ENCODE measurements at regions not wholly inside any gene's neighbourhood (a gene's known extent, or its start where the extent isn't known, plus 50 kb on each side); places are given as distances from the start of the nearest gene placed in this dataset.

- DNase-seq (no peak), ATAC-seq (ENCODE audit: low read depth) (no peak)
- intact Hi-C loops (cut with micrococcal nuclease): no loop called here
- H3K27ac Mint-ChIP-seq: no peak overlapping the region
- H3K4me3 Mint-ChIP-seq: no peak overlapping the region
- no peaks in the 10 kb centered on the region for H3K4me1 Mint-ChIP-seq
- H3K9me3 Mint-ChIP-seq: peaks cover 2% of the 10 kb centered on the region
- TF ChIP-seq, protein P1, sequence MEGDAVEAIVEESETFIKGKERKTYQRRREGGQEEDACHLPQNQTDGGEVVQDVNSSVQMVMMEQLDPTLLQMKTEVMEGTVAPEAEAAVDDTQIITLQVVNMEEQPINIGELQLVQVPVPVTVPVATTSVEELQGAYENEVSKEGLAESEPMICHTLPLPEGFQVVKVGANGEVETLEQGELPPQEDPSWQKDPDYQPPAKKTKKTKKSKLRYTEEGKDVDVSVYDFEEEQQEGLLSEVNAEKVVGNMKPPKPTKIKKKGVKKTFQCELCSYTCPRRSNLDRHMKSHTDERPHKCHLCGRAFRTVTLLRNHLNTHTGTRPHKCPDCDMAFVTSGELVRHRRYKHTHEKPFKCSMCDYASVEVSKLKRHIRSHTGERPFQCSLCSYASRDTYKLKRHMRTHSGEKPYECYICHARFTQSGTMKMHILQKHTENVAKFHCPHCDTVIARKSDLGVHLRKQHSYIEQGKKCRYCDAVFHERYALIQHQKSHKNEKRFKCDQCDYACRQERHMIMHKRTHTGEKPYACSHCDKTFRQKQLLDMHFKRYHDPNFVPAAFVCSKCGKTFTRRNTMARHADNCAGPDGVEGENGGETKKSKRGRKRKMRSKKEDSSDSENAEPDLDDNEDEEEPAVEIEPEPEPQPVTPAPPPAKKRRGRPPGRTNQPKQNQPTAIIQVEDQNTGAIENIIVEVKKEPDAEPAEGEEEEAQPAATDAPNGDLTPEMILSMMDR (IDR thresholded peaks at IDR 0.05): no peak
- ChIA-PET POLR2A (no interaction called here), CTCF (no interaction called here)
- H3K36me3 Mint-ChIP-seq (ENCODE audit: low read depth): no peaks in the 10 kb centered on the region
- H3K27me3 Mint-ChIP-seq: no peaks in the 10 kb centered on the region
These were observed 307.9 kb downstream of the PDGFC start for GRCh38 chr4:156663663-156664062.

- ATAC-seq (ENCODE audit: low read depth): no peak
- Mint-ChIP-seq H3K36me3 (ENCODE audit: low read depth) (no peaks in the 10 kb centered on the region), H3K4me3 (no peak overlapping the region), H3K4me1 (no peaks in the 10 kb centered on the region), H3K9me3 (peaks cover 2% of the 10 kb centered on the region), H3K27ac (no peak overlapping the region), H3K27me3 (no peaks in the 10 kb centered on the region)
- ChIA-PET POLR2A (no interaction called here), CTCF (no interaction called here)
- no peak for DNase-seq
- intact Hi-C loops (cut with micrococcal nuclease): no loop called here
- TF ChIP-seq, protein P1 (IDR thresholded peaks at IDR 0.05): no peak
These were observed 308.7 kb downstream of the PDGFC start for GRCh38 chr4:156662921-156663320.

DNA sequence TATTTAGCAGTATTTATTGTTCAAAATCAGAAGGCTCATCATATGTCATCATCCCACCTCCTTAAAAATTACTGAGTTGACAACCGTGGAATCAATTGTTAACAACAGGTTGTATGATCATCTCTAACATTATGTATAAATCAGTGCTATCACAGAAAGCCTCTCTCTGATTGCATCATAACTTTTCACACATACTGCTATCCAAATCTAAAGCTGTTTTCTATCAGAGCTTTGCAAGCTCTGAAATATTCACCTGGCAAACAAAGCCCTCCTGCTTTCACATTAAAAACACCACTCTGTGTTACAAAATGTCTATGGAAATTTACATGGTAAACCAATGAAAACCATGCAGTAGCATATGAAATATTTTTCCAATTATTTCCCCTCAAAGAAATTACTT is 310.0 kb downstream of the PDGFC start:
- intact Hi-C loops (cut with micrococcal nuclease): no loop called here
- ChIA-PET POLR2A (no interaction called here), CTCF (no interaction called here)
- peaks cover 2% of the 10 kb centered on the region for H3K9me3 Mint-ChIP-seq
- no peaks in the 10 kb centered on the region for H3K27me3 Mint-ChIP-seq
- TF ChIP-seq, protein P1 (IDR thresholded peaks at IDR 0.05): no peak
- no peak overlapping the region for H3K4me3 Mint-ChIP-seq
- no peaks in the 10 kb centered on the region for H3K4me1 Mint-ChIP-seq
- DNase-seq (no peak), ATAC-seq (ENCODE audit: low read depth) (no peak)
- H3K27ac Mint-ChIP-seq: no peak overlapping the region
- H3K36me3 Mint-ChIP-seq (ENCODE audit: low read depth): no peaks in the 10 kb centered on the region

- intact Hi-C loops (cut with micrococcal nuclease): no loop called here
- Mint-ChIP-seq H3K9me3 (peaks cover 2% of the 10 kb centered on the region), H3K27ac (no peak overlapping the region), H3K4me1 (no peaks in the 10 kb centered on the region), H3K36me3 (ENCODE audit: low read depth) (no peaks in the 10 kb centered on the region), H3K27me3 (no peaks in the 10 kb centered on the region), H3K4me3 (no peak overlapping the region)
- ATAC-seq (ENCODE audit: low read depth) (no peak), DNase-seq (no peak)
- ChIA-PET CTCF (no interaction called here), POLR2A (no interaction called here)
- TF ChIP-seq, protein P1 (IDR thresholded peaks at IDR 0.05): no peak
These were observed 311.1 kb downstream of the PDGFC start for GRCh38 chr4:156660465-156660864.

DNA sequence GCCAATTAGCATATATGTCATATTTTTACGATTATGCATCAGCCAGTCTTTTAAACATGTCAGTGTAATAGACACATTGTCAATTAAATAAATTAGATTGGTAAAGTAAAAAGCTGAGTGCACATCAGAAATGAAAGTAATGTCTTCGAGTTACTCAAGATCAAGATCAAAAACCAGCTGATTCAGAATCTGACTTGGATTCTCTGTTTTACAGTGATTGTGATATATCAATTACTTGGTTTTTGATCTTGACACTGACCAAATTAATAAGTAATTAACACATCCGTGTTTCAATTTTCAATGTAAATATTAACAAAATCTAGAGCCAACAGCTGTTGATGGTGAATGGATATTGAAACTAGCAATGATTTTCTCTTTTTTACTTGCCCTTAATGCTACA is 311.6 kb downstream of the PDGFC start:
- no peak for ATAC-seq (ENCODE audit: low read depth)
- Mint-ChIP-seq H3K27ac (no peak overlapping the region), H3K27me3 (no peaks in the 10 kb centered on the region), H3K36me3 (ENCODE audit: low read depth) (no peaks in the 10 kb centered on the region), H3K9me3 (peaks cover 2% of the 10 kb centered on the region), H3K4me3 (no peak overlapping the region), H3K4me1 (no peaks in the 10 kb centered on the region)
- ChIA-PET CTCF (no interaction called here), POLR2A (no interaction called here)
- TF ChIP-seq, protein P1 (IDR thresholded peaks at IDR 0.05): no peak
- DNase-seq: no peak
- intact Hi-C loops (cut with micrococcal nuclease): no loop called here

All from activated B cell treated with CpG ODN at 0.5 μM for 24 hours (primary cell).